H54 (cell line): ENCODE measurements at regions not wholly inside any gene's neighbourhood (a gene's known extent, or its start where the extent isn't known, plus 50 kb on each side); places are given as distances from the start of the nearest gene placed in this dataset.

Experiments
- DNase-seq: peaks from one replicate; pipeline ENCODE4 v3.0.0; 2011; ENCODE audit warnings: low spot score, mixed read lengths; ENCODE audit not compliant: insufficient read length
- FAIRE-seq: peaks from 3 replicates; lab custom pipeline; 2011; peaks lifted over from hg19 to GRCh38; lab: Jason Lieb, UNC
- POLR2A ChIP-seq: IDR thresholded peaks from 2 replicates; pipeline ENCODE4 v1.6.1; 2011; ENCODE audit warnings: low read depth, mild to moderate bottlenecking, low read length

DNA sequence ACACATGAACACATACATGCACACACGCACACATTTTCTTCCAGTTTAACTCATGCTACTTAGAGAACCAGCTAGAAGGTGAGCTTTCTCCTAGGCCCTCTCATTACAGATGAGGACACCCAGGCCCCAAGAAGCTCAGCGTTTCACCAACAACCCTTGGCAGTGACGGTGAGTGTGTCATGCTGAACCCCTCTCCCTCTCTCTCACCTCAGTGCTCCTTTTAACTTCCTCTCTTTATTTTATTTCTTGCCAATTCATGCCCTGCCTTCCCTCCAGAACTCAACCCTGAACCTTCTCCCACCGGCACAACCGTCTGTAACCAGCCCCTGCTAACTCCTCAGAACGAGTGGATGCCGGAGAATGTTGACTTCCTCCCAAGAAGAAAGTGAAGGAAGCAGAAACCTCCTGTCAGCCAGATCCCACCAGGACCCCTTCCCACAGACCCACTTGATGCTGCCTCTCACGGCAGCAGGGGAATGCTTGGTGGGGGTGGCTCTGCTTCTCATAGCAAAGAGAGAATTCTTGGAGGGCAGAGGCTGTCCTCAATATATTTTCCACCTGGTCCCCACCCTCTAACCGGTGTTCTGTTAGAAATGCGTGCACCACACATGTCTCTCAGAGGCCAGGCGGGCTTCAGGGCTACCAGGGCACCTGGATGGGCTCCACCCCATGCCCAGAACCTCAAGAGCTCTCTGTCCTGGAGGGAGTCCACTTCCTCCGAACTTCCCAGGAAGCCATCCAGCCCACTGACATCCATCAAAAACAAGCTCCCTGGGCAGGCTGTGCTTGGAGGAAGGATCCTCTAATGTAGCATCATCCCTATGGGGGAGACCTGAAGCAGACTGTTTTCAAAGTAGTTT lies 134.0 kb downstream of the TOMM20 start:
- no peak for DNase-seq
- no peak for TF ChIP-seq POLR2A
- no peak for FAIRE-seq

GRCh38 chr1:234992065-234992464 lies 136.6 kb downstream of the TOMM20 start:
- no peak for FAIRE-seq
- no peak for TF ChIP-seq POLR2A
- DNase-seq: no peak

DNA sequence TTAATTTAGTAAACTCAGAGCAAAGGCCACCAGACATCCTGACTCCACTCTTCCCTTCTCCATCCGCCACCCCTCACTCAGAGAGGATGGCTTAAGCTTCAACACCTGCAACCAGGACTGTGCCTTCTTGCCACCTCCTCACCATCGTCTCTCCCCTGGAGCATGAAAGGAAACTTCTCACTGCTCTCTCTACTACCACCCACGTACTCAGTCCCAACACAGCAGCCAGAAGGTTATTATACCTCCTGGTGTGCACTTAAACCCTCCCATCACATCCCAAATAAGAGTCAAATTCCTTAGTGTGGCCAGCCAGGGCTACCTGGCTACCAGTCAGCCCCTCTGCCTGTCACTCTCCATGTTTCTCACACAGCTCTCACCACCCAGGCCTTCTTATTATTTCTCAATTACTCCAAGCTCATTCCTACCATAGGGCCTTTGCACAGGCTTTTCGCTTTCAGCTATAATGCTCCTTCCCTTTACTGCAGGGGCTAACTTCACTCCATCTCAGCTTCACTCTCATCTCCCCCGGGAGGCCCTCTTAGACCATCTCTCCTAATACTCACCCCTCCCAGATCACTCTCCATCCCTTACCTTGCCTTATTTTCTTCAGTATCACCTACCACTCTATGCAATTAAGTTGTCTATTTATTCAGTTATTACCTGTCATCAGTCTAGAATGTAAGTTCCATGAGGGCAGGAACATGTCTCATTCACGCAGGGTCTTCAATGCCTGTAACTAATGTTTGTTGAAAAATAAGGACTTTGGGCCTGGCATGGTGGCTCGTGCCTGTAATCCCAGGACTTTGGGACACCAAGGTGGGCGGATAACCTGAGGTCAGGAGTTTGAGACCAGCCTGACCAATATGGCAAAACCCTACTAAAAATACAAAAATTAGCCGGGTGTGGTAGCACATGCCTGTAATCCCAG lies 137.5 kb downstream of the TOMM20 start:
- no peak for TF ChIP-seq POLR2A
- no peak for DNase-seq
- FAIRE-seq: no peak

DNA sequence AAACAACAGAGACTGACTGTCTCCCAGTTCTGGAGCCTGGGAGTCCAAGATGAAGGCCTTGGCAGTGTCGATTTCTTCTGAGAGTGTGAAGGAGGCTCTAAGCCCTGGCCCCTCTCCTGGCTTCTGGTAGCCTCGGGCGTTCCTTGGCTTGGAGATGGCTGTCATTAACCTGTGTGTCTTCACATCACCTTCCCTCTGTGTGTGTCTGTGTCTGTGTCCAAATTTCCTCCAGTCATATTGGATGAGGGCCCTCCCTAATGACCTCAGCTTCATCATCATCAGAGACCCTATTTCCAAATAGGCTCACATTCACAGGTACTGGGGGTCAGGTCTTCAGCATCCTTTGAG lies 138.3 kb downstream of the TOMM20 start:
- FAIRE-seq (no peak), DNase-seq (no peak)
- no peak for TF ChIP-seq POLR2A

- DNase-seq (no peak), FAIRE-seq (no peak)
- no peak for TF ChIP-seq POLR2A
These were observed 138.9 kb downstream of the TOMM20 start for GRCh38 chr1:234989479-234990327.

GRCh38 chr1:234989019-234989418 lies 139.6 kb downstream of the TOMM20 start:
- no peak for FAIRE-seq
- TF ChIP-seq POLR2A: no peak

GRCh38 chr1:234988536-234988935 lies 140.1 kb downstream of the TOMM20 start:
- no peak for DNase-seq
- TF ChIP-seq POLR2A: no peak
- FAIRE-seq: no peak

More at GRCh38 chr1:234989019-234989418, 139.6 kb downstream of the TOMM20 start:
- no peak for DNase-seq

GRCh38 chr1:234988155-234988517 lies 140.5 kb downstream of the TOMM20 start:
- DNase-seq: no peak
- no peak for TF ChIP-seq POLR2A
- no peak for FAIRE-seq

DNA sequence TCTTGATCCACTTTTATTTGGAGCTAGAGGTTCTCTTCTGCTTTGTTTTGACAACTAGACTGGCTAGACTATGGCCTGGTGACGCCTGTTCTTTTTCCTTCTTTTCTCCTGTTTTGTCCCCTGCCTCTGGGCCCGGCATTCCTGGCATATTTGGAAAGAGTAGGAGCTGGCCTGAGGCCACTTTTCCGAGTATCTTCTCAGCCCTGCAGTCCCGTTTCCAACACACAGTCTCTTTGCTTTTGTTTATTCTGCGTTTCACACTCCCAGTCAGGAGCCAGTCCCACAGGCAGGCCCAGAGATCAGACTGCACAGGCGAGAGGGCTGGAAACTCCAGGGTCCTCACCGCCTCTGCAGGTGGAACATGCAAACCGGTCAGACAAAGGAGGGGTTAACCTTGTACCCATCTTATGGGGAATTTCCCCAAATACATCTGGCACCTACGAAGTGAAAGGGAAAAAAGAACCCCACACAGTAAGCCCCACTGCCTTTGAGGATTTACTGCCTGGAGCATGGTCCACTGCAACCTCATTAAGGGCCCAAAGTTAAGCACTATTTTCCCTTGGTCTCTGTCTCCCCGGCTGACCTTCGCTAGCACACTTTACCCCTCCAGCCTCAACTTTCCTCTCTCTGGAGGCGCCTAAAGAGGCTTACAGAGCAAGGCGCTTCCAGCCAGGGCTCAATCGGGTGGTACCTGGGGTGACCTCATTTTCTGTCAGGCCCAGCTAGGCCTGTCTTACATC lies 141.1 kb downstream of the TOMM20 start:
- FAIRE-seq: no peak
- DNase-seq: no peak
- no peak for TF ChIP-seq POLR2A

GRCh38 chr1:234986750-234987414 lies 141.8 kb downstream of the TOMM20 start:
- TF ChIP-seq POLR2A: no peak
- FAIRE-seq (no peak), DNase-seq (no peak)

- TF ChIP-seq POLR2A: no peak
- FAIRE-seq (no peak), DNase-seq (no peak)
These were observed 142.9 kb downstream of the TOMM20 start for GRCh38 chr1:234985516-234986294.

DNA sequence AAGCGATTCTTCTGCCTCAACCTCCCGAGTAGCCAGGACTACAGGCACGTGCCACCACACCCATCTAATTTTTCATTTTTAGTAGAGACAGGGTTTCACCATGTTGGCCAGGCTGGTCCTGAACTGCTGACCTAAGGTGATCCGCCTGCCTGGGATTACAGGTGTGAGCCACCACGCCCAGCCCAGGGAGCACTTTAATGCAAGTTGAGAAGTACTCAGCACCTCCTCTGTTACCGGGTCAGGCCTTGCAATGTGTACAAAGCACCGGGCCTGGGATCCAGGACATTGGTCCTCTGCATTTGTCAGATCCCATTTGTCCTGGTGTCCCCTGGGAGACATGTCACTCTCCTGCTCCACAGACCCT lies 143.6 kb downstream of the TOMM20 start:
- no peak for FAIRE-seq
- no peak for TF ChIP-seq POLR2A
- DNase-seq: no peak
